ENCODE measurements at regions not wholly inside any gene's neighbourhood (a gene's known extent, or its start where the extent isn't known, plus 50 kb on each side); places are given as distances from the start of the nearest gene placed in this dataset.
"Not testable (repeated sequence)": the region's sequence is repeated elsewhere in the genome, so short reads cannot be mapped to it uniquely, and the experiment has no call there.

GRCh38 chr5:63008195-63008594 lies 429.6 kb downstream of the LRRC70 start:
- H3K36me3 ChIP-seq = no peaks in the 10 kb centered on the region
- no peak for TF ChIP-seq CTCF (IDR thresholded peaks at IDR 0.05)
- intact Hi-C loops (cut with DNase I; ENCODE audit: low total_unique reads) = no loop called here

GRCh38 chr5:62994842-62995241 lies 416.2 kb downstream of the LRRC70 start:
- intact Hi-C loops (cut with DNase I; ENCODE audit: low total_unique reads) = not testable (repeated sequence)

More at GRCh38 chr5:63008195-63008594, 429.6 kb downstream of the LRRC70 start:
- H3K27ac ChIP-seq = no peak overlapping the region
- DNase-seq = peak in 1 of 2 donors; percentile 58
- H3K27me3 ChIP-seq = no peaks in the 10 kb centered on the region
- H3K9me3 ChIP-seq = peaks cover 0 to 13% (median 0%) of the 10 kb centered on the region in 3 donors
- no peak overlapping the region for H3K4me3 ChIP-seq
- no peaks in the 10 kb centered on the region for H3K4me1 ChIP-seq

GRCh38 chr5:62985749-62986148 lies 407.1 kb downstream of the LRRC70 start:
- Histone ChIP-seq H3K27ac (no peak overlapping the region), H3K36me3 (no peaks in the 10 kb centered on the region), H3K4me1 (no peaks in the 10 kb centered on the region), H3K4me3 (no peak overlapping the region), H3K9me3 (peaks cover 0 to 16% (median 13%) of the 10 kb centered on the region in 3 donors), H3K27me3 (no peaks in the 10 kb centered on the region)
- TF ChIP-seq CTCF (IDR thresholded peaks at IDR 0.05) = no peak
- no peak for DNase-seq
- intact Hi-C loops (cut with DNase I; ENCODE audit: low total_unique reads) = no loop called here

More at GRCh38 chr5:62994842-62995241, 416.2 kb downstream of the LRRC70 start:
- not testable (repeated sequence) for H3K4me3 ChIP-seq, H3K9me3 ChIP-seq, DNase-seq, H3K27ac ChIP-seq, H3K36me3 ChIP-seq, H3K27me3 ChIP-seq, H3K4me1 ChIP-seq

GRCh38 chr5:62982348-62982747 lies 403.7 kb downstream of the LRRC70 start:
- no peaks in the 10 kb centered on the region for H3K4me1 ChIP-seq
- no peak overlapping the region for H3K27ac ChIP-seq
- no peaks in the 10 kb centered on the region for H3K36me3 ChIP-seq
- no peak for TF ChIP-seq CTCF (IDR thresholded peaks at IDR 0.05)
- DNase-seq = no peak
- intact Hi-C loops (cut with DNase I; ENCODE audit: low total_unique reads) = no loop called here
- peaks cover 0 to 12% (median 9%) of the 10 kb centered on the region in 3 donors for H3K9me3 ChIP-seq
- no peaks in the 10 kb centered on the region for H3K27me3 ChIP-seq
- H3K4me3 ChIP-seq = no peak overlapping the region

GRCh38 chr5:62980884-62981283 lies 402.3 kb downstream of the LRRC70 start:
- Histone ChIP-seq H3K4me3 (no peak overlapping the region), H3K27ac (no peak overlapping the region), H3K4me1 (no peaks in the 10 kb centered on the region), H3K36me3 (no peaks in the 10 kb centered on the region), H3K9me3 (peaks cover 0 to 6% (median 4%) of the 10 kb centered on the region in 3 donors), H3K27me3 (no peaks in the 10 kb centered on the region)
- intact Hi-C loops (cut with DNase I; ENCODE audit: low total_unique reads) = no loop called here
- DNase-seq = no peak
- TF ChIP-seq CTCF (IDR thresholded peaks at IDR 0.05) = no peak

- Histone ChIP-seq H3K27me3 (no peaks in the 10 kb centered on the region), H3K9me3 (no peaks in the 10 kb centered on the region), H3K4me1 (no peaks in the 10 kb centered on the region), H3K36me3 (no peaks in the 10 kb centered on the region), H3K27ac (no peak overlapping the region), H3K4me3 (no peak overlapping the region)
- intact Hi-C loops (cut with DNase I; ENCODE audit: low total_unique reads) = no loop called here
- DNase-seq = no peak
- TF ChIP-seq CTCF (IDR thresholded peaks at IDR 0.05) = no peak
These were observed 400.9 kb downstream of the LRRC70 start for GRCh38 chr5:62979472-62979871.

All from tibial artery (tissue), 4 donors.